Calu3 (cell line): ENCODE measurements at regions not wholly inside any gene's neighbourhood (a gene's known extent, or its start where the extent isn't known, plus 50 kb on each side); places are given as distances from the start of the nearest gene placed in this dataset.
"Not testable (repeated sequence)": the region's sequence is repeated elsewhere in the genome, so short reads cannot be mapped to it uniquely, and the experiment has no call there.

Experiments
- BruUV-seq: library from RNA; stranded (reverse); fragments of 400-500 nt; replicated peaks from 2 replicates; lab custom pipeline; 2021; lab: Mats Ljungman, UMichigan
- CTCF ChIA-PET: fragments of 300-600 bp; sonication (Branson Sonifier 250); formaldehyde crosslinking; loops from one replicate; lab custom pipeline; 2022; ENCODE audit warnings: antibody characterized with exemption; lab: Charles Lee
- DNase-seq: peaks from one replicate; pipeline ENCODE4 v3.0.0; 2022
- H3K27ac Mint-ChIP-seq: one replicate; pipeline ENCODE4 v1.8.0; 2022; ENCODE audit warnings: mixed read lengths; ENCODE audit not compliant: unreplicated experiment
- H3K27me3 Mint-ChIP-seq: one replicate; pipeline ENCODE4 v1.8.0; 2022; ENCODE audit warnings: mixed read lengths; ENCODE audit not compliant: unreplicated experiment
- H3K36me3 Mint-ChIP-seq: one replicate; pipeline ENCODE4 v1.8.0; 2022; ENCODE audit warnings: mild to moderate bottlenecking, moderate library complexity, mixed read lengths; ENCODE audit not compliant: insufficient read depth, unreplicated experiment
- H3K4me1 Mint-ChIP-seq: one replicate; pipeline ENCODE4 v1.8.0; 2022; ENCODE audit warnings: mild to moderate bottlenecking, low read depth, mixed read lengths; ENCODE audit not compliant: unreplicated experiment
- H3K4me3 Mint-ChIP-seq: one replicate; pipeline ENCODE4 v1.8.0; 2022; ENCODE audit warnings: mild to moderate bottlenecking, low read depth, moderate library complexity, mixed read lengths; ENCODE audit not compliant: unreplicated experiment
- H3K9me3 Mint-ChIP-seq: one replicate; pipeline ENCODE4 v1.8.0; 2022; ENCODE audit warnings: low read depth, mixed read lengths; ENCODE audit not compliant: unreplicated experiment
- CTCF ChIP-seq: fragments of 200-600 bp; IDR thresholded peaks from one replicate; pipeline ENCODE4 v1.8.0; 2022; ENCODE audit warnings: antibody characterized with exemption; ENCODE audit not compliant: unreplicated experiment
- intact Hi-C: fragments of 100-400 bp; cut with micrococcal nuclease; formaldehyde crosslinking; loops from one replicate; pipeline ENCODE4 v1.10.0; 2022; ENCODE audit not compliant: unreplicated experiment

DNA sequence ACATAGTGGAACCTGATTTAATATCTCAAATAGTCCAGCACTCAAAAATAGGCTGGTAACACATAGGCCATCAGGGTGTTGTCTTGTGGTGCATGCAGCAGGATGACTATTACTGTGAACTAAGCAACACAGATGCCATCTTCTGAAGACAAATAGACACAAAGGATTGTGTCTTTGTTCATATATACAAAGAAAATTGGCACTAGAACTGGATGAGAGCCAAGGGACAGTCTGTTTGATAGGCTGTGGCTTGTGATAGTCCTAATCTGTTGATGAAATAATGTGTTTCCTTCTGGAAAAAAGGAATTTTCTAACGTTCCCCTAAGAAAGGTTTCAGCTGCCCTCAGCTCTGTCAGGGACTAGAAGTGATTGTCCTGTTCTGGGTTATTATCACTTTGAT, 129.8 kb downstream of the TPBG start:
- intact Hi-C loops = no loop called here
- H3K9me3 Mint-ChIP-seq = no peaks in the 10 kb centered on the region
- no peaks in the 10 kb centered on the region for H3K27me3 Mint-ChIP-seq
- CTCF ChIA-PET = no interaction called here
- BruUV-seq = no TSS peak
- no peak for DNase-seq
- no peak for TF ChIP-seq CTCF
- no peaks in the 10 kb centered on the region for H3K36me3 Mint-ChIP-seq
- H3K27ac Mint-ChIP-seq = no peak overlapping the region
- no peaks in the 10 kb centered on the region for H3K4me1 Mint-ChIP-seq
- H3K4me3 Mint-ChIP-seq = no peak overlapping the region

DNA sequence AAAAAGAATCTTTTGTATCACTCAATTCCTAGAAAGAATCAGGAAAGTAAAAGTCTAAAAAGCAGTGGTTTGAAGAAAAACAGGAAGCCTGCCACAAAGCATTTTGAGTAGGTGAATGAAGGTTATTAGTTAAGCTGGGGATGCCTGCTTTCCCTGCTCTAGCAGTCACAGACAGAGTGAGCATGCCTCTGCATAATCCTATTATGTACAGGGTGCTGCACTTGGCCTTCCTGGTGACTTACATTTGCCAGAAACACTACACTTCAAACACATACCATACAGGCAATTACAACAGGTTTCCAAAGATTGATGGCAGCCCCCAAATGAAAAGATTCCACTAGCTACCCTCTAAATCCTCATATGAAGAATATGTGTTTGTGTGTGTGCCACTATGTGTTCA, 130.8 kb downstream of the TPBG start:
- DNase-seq = no peak
- H3K36me3 Mint-ChIP-seq = no peaks in the 10 kb centered on the region
- no peaks in the 10 kb centered on the region for H3K27me3 Mint-ChIP-seq
- BruUV-seq = no TSS peak
- H3K4me3 Mint-ChIP-seq = no peak overlapping the region
- no peak for TF ChIP-seq CTCF
- no peaks in the 10 kb centered on the region for H3K4me1 Mint-ChIP-seq
- intact Hi-C loops = no loop called here
- CTCF ChIA-PET = no interaction called here
- H3K27ac Mint-ChIP-seq = no peak overlapping the region
- H3K9me3 Mint-ChIP-seq = no peaks in the 10 kb centered on the region

GRCh38 chr6:82501901-82502300, 138.3 kb downstream of the TPBG start:
- intact Hi-C loops, H3K27ac Mint-ChIP-seq, DNase-seq, H3K4me3 Mint-ChIP-seq, BruUV-seq, H3K9me3 Mint-ChIP-seq, H3K27me3 Mint-ChIP-seq, H3K36me3 Mint-ChIP-seq: not testable (repeated sequence)
- CTCF ChIA-PET = interaction anchor here (0.6 kb wide), 1 partner anchor 76 kb away, joined by 3 read pairs; no protein-coding TSS in a partner anchor
- H3K4me1 Mint-ChIP-seq = peaks cover 10% of the 10 kb centered on the region

- peaks cover 31% of the 10 kb centered on the region for H3K4me1 Mint-ChIP-seq
- H3K9me3 Mint-ChIP-seq = no peaks in the 10 kb centered on the region
- H3K36me3 Mint-ChIP-seq = no peaks in the 10 kb centered on the region
- H3K27me3 Mint-ChIP-seq = no peaks in the 10 kb centered on the region
- H3K27ac Mint-ChIP-seq = peak overlapping the region; percentile 57
- intact Hi-C loops = no loop called here
- CTCF ChIA-PET = interaction anchor here (0.6 kb wide), 1 partner anchor 66 kb away, joined by 4 read pairs; no protein-coding TSS in a partner anchor
- TF ChIP-seq CTCF = no peak
- peak; percentile 7 for DNase-seq
- H3K4me3 Mint-ChIP-seq = no peak overlapping the region
- no TSS peak for BruUV-seq
These were observed 142.9 kb downstream of the TPBG start for GRCh38 chr6:82506526-82506925.

- peaks cover 31% of the 10 kb centered on the region for H3K4me1 Mint-ChIP-seq
- intact Hi-C loops = no loop called here
- BruUV-seq = no TSS peak
- H3K4me3 Mint-ChIP-seq = no peak overlapping the region
- no peaks in the 10 kb centered on the region for H3K36me3 Mint-ChIP-seq
- H3K27ac Mint-ChIP-seq = no peak overlapping the region
- no peak for TF ChIP-seq CTCF
- no peak for DNase-seq
- CTCF ChIA-PET = no interaction called here
- no peaks in the 10 kb centered on the region for H3K9me3 Mint-ChIP-seq
- H3K27me3 Mint-ChIP-seq = no peaks in the 10 kb centered on the region
These were observed 143.5 kb downstream of the TPBG start for GRCh38 chr6:82507112-82507511.
